Endothelial cell of umbilical vein (primary cell): ENCODE measurements at regions not wholly inside any gene's neighbourhood (a gene's known extent, or its start where the extent isn't known, plus 50 kb on each side); places are given as distances from the start of the nearest gene placed in this dataset.

Source experiments
- BruUV-seq: library from RNA; stranded (reverse); fragments of 400-500 nt; replicated peaks from 2 replicates; lab custom pipeline; 2021; lab: Mats Ljungman, UMichigan
- CTCF ChIA-PET: fragments of 300-600, 350-600 bp; sonication (Branson Sonifier 250); formaldehyde crosslinking; loops from one replicate; lab custom pipeline; 2021; ENCODE audit warnings: antibody characterized with exemption, inconsistent platforms; lab: Charles Lee
- POLR2A ChIA-PET: fragments of 300-600, 350-600 bp; sonication (Branson Sonifier 250); formaldehyde crosslinking; loops from one replicate; lab custom pipeline; 2021; ENCODE audit warnings: antibody characterized with exemption, inconsistent platforms; lab: Charles Lee
- DNase-seq: peaks from one replicate; pipeline ENCODE4 v3.0.0-alpha.2; 2011; ENCODE audit warnings: low read depth, low spot score
- FAIRE-seq: peaks from 2 replicates; lab custom pipeline; 2011; peaks lifted over from hg19 to GRCh38; lab: Jason Lieb, UNC
- H2AFZ ChIP-seq: 2 replicates; pipeline ENCODE4 v1.6.0; 2012; ENCODE audit warnings: low read depth, low read length, control low read depth, inconsistent platforms
- H3K27ac ChIP-seq: 2 replicates; pipeline ENCODE4 v1.5.1; 2011; ENCODE audit warnings: low read depth, mild to moderate bottlenecking, control low read depth, low read length, moderate library complexity; ENCODE audit not compliant: insufficient read depth
- H3K27me3 ChIP-seq, 2 experiments: 2 replicates each; pipeline versions ENCODE4 v1.6.0 to v1.6.1; 2011; ENCODE audit warnings: low read length in 2 of 2, mixed read lengths in 1 of 2; ENCODE audit not compliant: control insufficient read depth in 2 of 2, insufficient read depth in 2 of 2
- H3K36me3 ChIP-seq, 2 experiments: 2 replicates in 1 of 2; 3 replicates in 1 of 2; pipeline ENCODE4 v1.5.1; 2011; ENCODE audit warnings: low read length in 2 of 2, mild to moderate bottlenecking in 1 of 2, moderate library complexity in 1 of 2; ENCODE audit not compliant: control insufficient read depth in 2 of 2, insufficient read depth in 2 of 2; ENCODE audit errors: extremely low read depth in 1 of 2
- H3K4me1 ChIP-seq: 3 replicates; pipeline ENCODE4 v1.5.1; 2011; ENCODE audit warnings: mild to moderate bottlenecking, low read length; ENCODE audit not compliant: control insufficient read depth, insufficient read depth; ENCODE audit errors: extremely low read depth
- H3K4me2 ChIP-seq: 2 replicates; pipeline ENCODE4 v1.6.1; 2011; ENCODE audit warnings: low read length, control low read depth, mixed read lengths; ENCODE audit not compliant: insufficient read depth
- H3K4me3 ChIP-seq, 3 experiments: fragments of 200-600 bp in 1 of 3; sonication (generic), shearing (Covaris generic) in 1 of 3; replicated peaks in 1 of 3; 2 replicates each; pipeline ENCODE4 v1.5.1; 2011 to 2016; ENCODE audit warnings: control low read depth in 3 of 3, low read length in 3 of 3, mild to moderate bottlenecking in 2 of 3, inconsistent platforms in 1 of 3, low read depth in 1 of 3, moderate library complexity in 1 of 3; ENCODE audit not compliant: insufficient read depth in 1 of 3
- H3K79me2 ChIP-seq: 2 replicates; pipeline ENCODE4 v1.6.0; 2012; ENCODE audit warnings: low read length, inconsistent platforms; ENCODE audit not compliant: control insufficient read depth, insufficient read depth
- H3K9ac ChIP-seq: replicated peaks from 2 replicates; pipeline ENCODE3; 2011; ENCODE audit warnings: low read length, control low read depth; ENCODE audit not compliant: insufficient read depth; ENCODE audit errors: extremely low read depth
- H3K9me1 ChIP-seq: replicated peaks from 3 replicates; pipeline ENCODE4 v1.6.0; 2011; ENCODE audit warnings: mild to moderate bottlenecking, low read length; ENCODE audit not compliant: control insufficient read depth, insufficient read depth; ENCODE audit errors: extremely low read depth
- H3K9me3 ChIP-seq: replicated peaks from 2 replicates; pipeline ENCODE4 v1.5.1; 2012; ENCODE audit warnings: low read length, inconsistent platforms; ENCODE audit not compliant: control insufficient read depth, insufficient read depth
- H4K20me1 ChIP-seq: replicated peaks from 2 replicates; pipeline ENCODE3; 2011; ENCODE audit warnings: mild to moderate bottlenecking, low read length; ENCODE audit not compliant: control insufficient read depth, insufficient read depth; ENCODE audit errors: extremely low read depth
- CTCF ChIP-seq, 2 donors: IDR thresholded peaks; 1 replicate in 1 of 2; 2 replicates in 1 of 2; pipeline ENCODE4 v1.5.1; 2011; ENCODE audit warnings: low read length in 2 of 2, mild to moderate bottlenecking in 2 of 2, moderate library complexity in 2 of 2, control low read depth in 1 of 2, inconsistent platforms in 1 of 2, low read depth in 1 of 2; ENCODE audit not compliant: insufficient read depth in 1 of 2; ENCODE audit errors: extremely low read depth in 1 of 2
- EZH2 ChIP-seq: IDR thresholded peaks from 2 replicates; pipeline ENCODE4 v1.6.1; 2012; ENCODE audit warnings: borderline replicate concordance, low read depth, mild to moderate bottlenecking, moderate library complexity, low read length, inconsistent platforms; ENCODE audit not compliant: severe bottlenecking
- FOS ChIP-seq: IDR thresholded peaks from 2 replicates; pipeline ENCODE4 v1.6.1; 2011; ENCODE audit warnings: mild to moderate bottlenecking, low read length, moderate library complexity, borderline replicate concordance; ENCODE audit not compliant: insufficient read depth
- GATA2 ChIP-seq: IDR thresholded peaks from 2 replicates; pipeline ENCODE4 v1.7.0; 2011; ENCODE audit warnings: low read depth, mild to moderate bottlenecking, moderate library complexity, mixed read lengths, low read length; ENCODE audit not compliant: insufficient read length, insufficient read depth
- JUN ChIP-seq: IDR thresholded peaks from 2 replicates; pipeline ENCODE4 v1.6.1; 2011; ENCODE audit warnings: borderline replicate concordance, low read depth; ENCODE audit not compliant: insufficient read length, insufficient read depth
- MYC ChIP-seq: IDR thresholded peaks from one replicate; pipeline ENCODE4 v1.6.1; 2011; ENCODE audit warnings: mild to moderate bottlenecking, low read depth, low read length
- POLR2A ChIP-seq: IDR thresholded peaks from 2 replicates; pipeline ENCODE4 v1.6.1; 2012; ENCODE audit warnings: low read depth, mild to moderate bottlenecking, control low read depth, low read length
- POLR2AphosphoS5 ChIP-seq: IDR thresholded peaks from 2 replicates; pipeline ENCODE4 v1.6.1; 2012; ENCODE audit warnings: low read depth, mild to moderate bottlenecking, control low read depth, low read length, moderate library complexity; ENCODE audit not compliant: insufficient read depth
- dilution Hi-C: fragments of 300-500 bp; cut with MboI; formaldehyde crosslinking; loops from one replicate; pipeline ENCODE4 v1.15.0; 2019; ENCODE audit warnings: low sequenced_read_pairs; ENCODE audit not compliant: extremely low pct_ligation_motif_present
- intact Hi-C: fragments of 100-400 bp; cut with micrococcal nuclease; formaldehyde crosslinking; loops from one replicate; pipeline ENCODE4 v1.10.0; 2022
- TF ChIP-seq, protein P1 (sequence below): IDR thresholded peaks from 2 replicates; pipeline ENCODE4 v1.6.1; 2011; ENCODE audit not compliant: insufficient read depth, insufficient read length

- POLR2A ChIA-PET, result no interaction called here
- BruUV-seq, result no TSS peak
- intact Hi-C loops, result no loop called here
Measured at GRCh38 chr1:80385650-80386049, 1379.1 kb upstream of the ADGRL4 start.

GRCh38 chr1:80384959-80385358, 1378.4 kb upstream of the ADGRL4 start:
- FAIRE-seq, result no peak
- POLR2A ChIA-PET, result no interaction called here
- no TSS peak for BruUV-seq

More at GRCh38 chr1:80385650-80386049, 1379.1 kb upstream of the ADGRL4 start:
- CTCF ChIA-PET, result interaction anchor here (1.0 to 2.0 kb wide), 2 partner anchors 8 to 19 kb away, joined by 3 to 4 read pairs; no protein-coding TSS in a partner anchor
- DNase-seq (no peak), FAIRE-seq (no peak)
- H4K20me1 ChIP-seq, result no peaks in the 10 kb centered on the region
- H3K9ac ChIP-seq, result no peak overlapping the region
- TF ChIP-seq POLR2A, result no peak
- TF ChIP-seq JUN, result no peak
- no peak for TF ChIP-seq EZH2
- no peak for TF ChIP-seq FOS
- TF ChIP-seq, protein P1, sequence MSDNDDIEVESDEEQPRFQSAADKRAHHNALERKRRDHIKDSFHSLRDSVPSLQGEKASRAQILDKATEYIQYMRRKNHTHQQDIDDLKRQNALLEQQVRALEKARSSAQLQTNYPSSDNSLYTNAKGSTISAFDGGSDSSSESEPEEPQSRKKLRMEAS, result no peak
- TF ChIP-seq GATA2, result no peak
- no peak for TF ChIP-seq MYC
- no peaks in the 10 kb centered on the region for H3K9me1 ChIP-seq
- no peak overlapping the region for H3K27ac ChIP-seq
- no peaks in the 10 kb centered on the region for H3K4me1 ChIP-seq
- H3K4me3 ChIP-seq, result no peak overlapping the region
- H3K27me3 ChIP-seq, result no peaks in the 10 kb centered on the region
- no peaks in the 10 kb centered on the region for H3K9me3 ChIP-seq
- no peaks in the 10 kb centered on the region for H3K36me3 ChIP-seq
- H3K79me2 ChIP-seq, result no peaks in the 10 kb centered on the region
- dilution Hi-C loops, result no loop called here
- H3K4me2 ChIP-seq, result no peak overlapping the region
- H2AFZ ChIP-seq, result no peak overlapping the region

More at GRCh38 chr1:80384959-80385358, 1378.4 kb upstream of the ADGRL4 start:
- H4K20me1 ChIP-seq, result no peaks in the 10 kb centered on the region
- TF ChIP-seq GATA2 (no peak), JUN (no peak), POLR2AphosphoS5 (no peak), MYC (no peak), FOS (no peak), CTCF (IDR thresholded peaks at IDR 0.05; ENCODE audit: extremely low read depth in 1 of 2, insufficient read depth in 1 of 2, low read depth in 1 of 2, low read length in 2 of 2) (no peak), EZH2 (no peak), POLR2A (no peak)
- TF ChIP-seq, protein P1, result no peak
- dilution Hi-C loops (no loop called here), intact Hi-C loops (no loop called here)
- no peak overlapping the region for H3K4me3 ChIP-seq
- DNase-seq, result no peak
- no peak overlapping the region for H3K9ac ChIP-seq
- H3K36me3 ChIP-seq, result no peaks in the 10 kb centered on the region
- H3K27ac ChIP-seq, result no peak overlapping the region
- H3K4me2 ChIP-seq, result no peak overlapping the region
- CTCF ChIA-PET, result interaction anchor here (1.0 kb wide), 1 partner anchor 9 kb away, joined by 3 read pairs; no protein-coding TSS in a partner anchor
- H3K4me1 ChIP-seq, result no peaks in the 10 kb centered on the region
- no peaks in the 10 kb centered on the region for H3K27me3 ChIP-seq
- H2AFZ ChIP-seq, result no peak overlapping the region
- no peaks in the 10 kb centered on the region for H3K9me3 ChIP-seq
- H3K9me1 ChIP-seq, result no peaks in the 10 kb centered on the region
- H3K79me2 ChIP-seq, result no peaks in the 10 kb centered on the region
